PC-9 (cell line): ENCODE measurements at regions not wholly inside any gene's neighbourhood (a gene's known extent, or its start where the extent isn't known, plus 50 kb on each side); places are given as distances from the start of the nearest gene placed in this dataset.

Experiments
- EZH2 ChIP-seq: fragments of 200-600 bp; sonication (generic); IDR thresholded peaks from 2 replicates; pipeline ENCODE4 v1.8.0; 2017; ENCODE audit warnings: antibody characterized with exemption, low read depth
- TF ChIP-seq, protein P1 (sequence below): fragments of 200-600 bp; sonication (generic); conservative IDR thresholded peaks from 2 replicates; pipeline ENCODE4 v1.6.1; 2017; ENCODE audit warnings: mixed run types, antibody characterized with exemption, mild to moderate bottlenecking, moderate library complexity

DNA sequence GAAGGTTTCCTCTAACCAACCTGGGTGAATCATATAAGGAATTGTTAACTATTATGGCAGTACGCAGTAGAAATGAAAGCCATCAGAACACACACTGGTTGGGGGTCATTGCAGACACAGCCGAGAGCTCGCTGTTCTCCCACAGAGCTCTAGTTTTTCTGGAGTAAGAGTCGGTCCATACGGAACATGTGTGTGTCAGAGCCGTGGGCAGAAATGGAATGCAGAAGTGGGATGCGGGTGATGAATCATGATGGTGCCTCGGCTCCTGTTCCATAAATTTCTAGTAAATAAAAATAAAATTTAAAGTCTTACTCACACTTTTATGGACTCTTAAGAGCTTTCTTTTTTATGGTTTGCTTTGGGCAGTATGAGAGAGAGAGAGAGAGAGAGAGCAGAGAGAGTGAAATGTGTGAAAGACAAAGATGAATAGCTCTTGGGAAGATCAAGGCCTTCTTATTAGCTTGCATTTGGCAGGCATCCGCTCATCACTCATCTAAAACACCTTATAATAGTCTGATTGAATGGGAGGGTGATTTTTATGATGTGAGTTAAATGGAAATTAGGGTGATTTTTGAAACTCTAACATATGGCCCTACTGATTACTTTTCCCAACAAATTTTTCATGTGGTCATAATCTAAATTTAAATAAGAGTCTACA is 98.8 kb upstream of the PFKP start:
- TF ChIP-seq, protein P1, sequence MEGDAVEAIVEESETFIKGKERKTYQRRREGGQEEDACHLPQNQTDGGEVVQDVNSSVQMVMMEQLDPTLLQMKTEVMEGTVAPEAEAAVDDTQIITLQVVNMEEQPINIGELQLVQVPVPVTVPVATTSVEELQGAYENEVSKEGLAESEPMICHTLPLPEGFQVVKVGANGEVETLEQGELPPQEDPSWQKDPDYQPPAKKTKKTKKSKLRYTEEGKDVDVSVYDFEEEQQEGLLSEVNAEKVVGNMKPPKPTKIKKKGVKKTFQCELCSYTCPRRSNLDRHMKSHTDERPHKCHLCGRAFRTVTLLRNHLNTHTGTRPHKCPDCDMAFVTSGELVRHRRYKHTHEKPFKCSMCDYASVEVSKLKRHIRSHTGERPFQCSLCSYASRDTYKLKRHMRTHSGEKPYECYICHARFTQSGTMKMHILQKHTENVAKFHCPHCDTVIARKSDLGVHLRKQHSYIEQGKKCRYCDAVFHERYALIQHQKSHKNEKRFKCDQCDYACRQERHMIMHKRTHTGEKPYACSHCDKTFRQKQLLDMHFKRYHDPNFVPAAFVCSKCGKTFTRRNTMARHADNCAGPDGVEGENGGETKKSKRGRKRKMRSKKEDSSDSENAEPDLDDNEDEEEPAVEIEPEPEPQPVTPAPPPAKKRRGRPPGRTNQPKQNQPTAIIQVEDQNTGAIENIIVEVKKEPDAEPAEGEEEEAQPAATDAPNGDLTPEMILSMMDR, result no peak
- TF ChIP-seq EZH2, result no peak
